NOMO-1 (cell line): ENCODE measurements at regions not wholly inside any gene's neighbourhood (a gene's known extent, or its start where the extent isn't known, plus 50 kb on each side); places are given as distances from the start of the nearest gene placed in this dataset.
A peak's percentile ranks its signal among the peaks of the same experiment; 100 is the strongest.

ENCODE experiments used
- DNase-seq, 2 experiments: peaks; one replicate each; lab custom pipeline; 2025; ENCODE audit not compliant: unreplicated experiment in 2 of 2; lab: John Stamatoyannopoulos, UW

- no peak for DNase-seq
Measured at GRCh38 chr3:159824333-159824732, 164.3 kb upstream of the IL12A start.

DNA sequence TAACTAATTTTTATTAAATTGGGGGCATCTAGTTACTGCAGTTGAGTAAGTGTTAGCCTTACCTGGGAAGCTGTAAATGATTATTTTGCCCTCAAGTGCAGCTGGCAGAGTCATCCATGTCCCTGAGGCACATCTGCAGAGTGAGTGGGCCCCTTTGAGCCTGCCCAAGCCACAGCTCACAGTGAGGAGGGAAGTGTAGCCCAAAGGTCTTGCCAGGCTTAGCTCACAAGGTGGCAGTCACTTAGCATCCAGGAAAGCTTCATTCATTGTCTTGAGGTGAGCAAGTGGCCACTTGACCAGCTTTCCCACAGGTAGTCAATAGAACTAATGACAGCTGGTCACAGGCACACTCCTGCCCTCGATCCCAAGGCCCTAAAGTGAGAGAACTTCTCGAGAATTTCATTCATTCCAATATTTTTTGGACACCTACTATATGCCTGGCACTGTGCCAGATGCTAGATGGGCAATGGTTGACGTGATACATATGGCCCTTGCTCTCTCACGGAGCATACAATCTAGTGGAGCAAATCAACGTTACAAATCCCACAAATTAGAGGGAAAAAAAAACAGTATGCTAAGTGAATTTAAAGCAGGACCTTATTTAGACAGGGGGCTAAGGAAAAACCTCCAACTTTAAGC lies 163.3 kb upstream of the IL12A start:
- peak; percentile 8 to 16 for DNase-seq

GRCh38 chr3:159828542-159828943 lies 160.1 kb upstream of the IL12A start:
- peak; percentile 15 to 92 for DNase-seq

GRCh38 chr3:159829056-159829455 lies 159.6 kb upstream of the IL12A start:
- peak in 1 of 2 experiments; percentile 26 for DNase-seq

- DNase-seq, result peak; percentile 91 to 94
Measured at GRCh38 chr3:159829539-159830227, 159.0 kb upstream of the IL12A start.

- DNase-seq, result peak; percentile 23 to 68
Measured at GRCh38 chr3:159830523-159831154, 158.0 kb upstream of the IL12A start.

GRCh38 chr3:159831466-159831865 lies 157.2 kb upstream of the IL12A start:
- DNase-seq, result no peak

DNA sequence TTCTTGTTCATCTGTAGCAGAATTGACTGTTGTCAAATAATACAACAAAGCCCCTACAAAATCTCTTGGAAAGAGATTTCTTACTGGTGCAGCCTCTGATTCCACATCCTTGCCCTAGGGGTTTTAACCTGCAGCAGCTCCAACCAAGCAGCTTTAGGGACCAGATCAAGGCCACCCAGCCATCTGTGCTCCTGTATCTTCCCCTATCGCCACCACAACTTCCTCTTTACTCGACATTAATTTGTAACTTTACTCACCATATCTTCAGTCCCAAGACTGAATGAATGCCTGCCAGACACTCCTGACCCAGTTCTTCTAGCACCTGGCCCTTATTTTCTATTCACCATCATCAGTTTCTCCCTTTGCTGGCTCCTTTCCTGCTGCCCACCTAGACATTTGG lies 156.6 kb upstream of the IL12A start:
- DNase-seq, result peak; percentile 76 to 96

DNA sequence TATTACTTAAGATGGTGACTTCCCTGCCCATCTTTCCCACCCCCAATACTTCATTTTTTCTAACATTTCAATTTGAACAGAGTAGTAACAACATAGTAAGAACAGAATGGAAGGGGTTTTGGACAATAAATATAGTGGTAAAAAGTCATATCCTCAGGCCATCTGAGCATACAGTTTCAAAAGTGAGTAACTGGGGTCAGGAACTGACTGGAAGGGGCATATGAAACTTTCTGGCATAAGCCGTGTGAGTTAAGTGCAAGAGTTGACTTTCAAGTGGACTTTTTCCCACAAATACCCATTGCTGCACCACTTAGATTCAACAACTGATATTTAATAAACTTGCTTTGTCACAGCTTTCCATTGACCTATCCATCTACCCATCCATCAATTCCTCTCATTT lies 153.5 kb upstream of the IL12A start:
- DNase-seq, result no peak

GRCh38 chr3:159837725-159838124 lies 150.9 kb upstream of the IL12A start:
- no peak for DNase-seq

DNA sequence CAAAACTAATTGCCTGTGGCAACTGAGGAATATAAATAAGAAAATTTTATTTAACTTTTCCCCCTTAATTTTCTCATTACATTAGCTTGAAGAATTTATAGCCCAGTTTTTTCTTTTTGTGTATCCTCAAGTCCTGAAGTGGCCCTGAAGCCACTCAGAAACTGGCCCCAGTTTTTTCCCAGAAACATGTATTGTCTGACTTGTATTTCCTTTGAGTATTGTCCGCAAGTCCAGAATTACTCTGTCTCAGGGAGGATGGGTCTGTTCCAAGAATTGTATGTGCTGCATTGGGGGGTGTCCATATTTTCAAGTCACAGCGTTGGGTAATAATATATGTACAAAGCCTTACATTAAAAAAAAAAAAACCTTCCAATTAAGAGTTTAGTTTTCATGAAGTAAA lies 149.7 kb upstream of the IL12A start:
- DNase-seq, result no peak

DNA sequence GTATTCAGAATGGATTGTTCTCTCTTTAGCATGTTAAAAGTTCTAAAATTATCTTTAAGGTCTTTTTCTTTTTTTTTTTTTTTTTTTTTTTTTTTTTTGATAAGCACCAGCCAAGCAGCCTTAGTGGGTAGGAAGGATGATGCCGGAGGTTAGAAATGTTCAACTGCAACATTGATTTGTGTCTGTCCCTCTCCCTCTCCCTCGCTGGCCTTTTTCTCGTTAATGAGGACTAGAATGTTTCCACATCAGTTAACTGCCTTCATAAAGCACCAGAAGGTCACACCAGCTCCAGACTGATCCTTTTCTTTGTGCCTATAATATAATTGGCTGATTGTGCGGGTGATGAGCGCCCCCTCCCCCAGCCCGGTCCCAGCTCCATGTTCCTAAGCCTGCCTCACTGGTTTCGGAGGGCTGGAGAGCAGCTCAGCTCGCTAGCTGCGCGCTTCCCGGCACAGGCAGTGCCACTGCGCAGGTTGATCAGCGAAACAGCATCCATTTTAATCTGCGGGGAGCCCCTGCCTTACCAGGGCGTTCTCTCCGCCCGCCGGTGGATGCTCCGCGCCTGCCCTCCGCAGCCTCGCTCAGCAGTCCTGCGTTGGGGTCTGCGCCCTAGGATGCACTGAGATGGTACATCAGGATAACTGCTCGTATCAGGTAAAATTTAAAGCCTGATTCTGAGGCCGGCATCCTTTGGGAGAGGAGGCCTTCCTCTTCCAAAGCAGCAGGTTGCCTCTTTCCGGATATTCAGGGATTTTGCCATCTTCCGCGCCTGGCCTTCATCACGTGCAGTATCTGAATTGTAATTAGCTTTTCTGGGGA lies 148.9 kb upstream of the IL12A start, which contains the start of gene SCHIP1:
Gene SCHIP1 (plus strand): TSS at position 301 of the 819 bp plus-strand sequence.
- no peak for DNase-seq

DNA sequence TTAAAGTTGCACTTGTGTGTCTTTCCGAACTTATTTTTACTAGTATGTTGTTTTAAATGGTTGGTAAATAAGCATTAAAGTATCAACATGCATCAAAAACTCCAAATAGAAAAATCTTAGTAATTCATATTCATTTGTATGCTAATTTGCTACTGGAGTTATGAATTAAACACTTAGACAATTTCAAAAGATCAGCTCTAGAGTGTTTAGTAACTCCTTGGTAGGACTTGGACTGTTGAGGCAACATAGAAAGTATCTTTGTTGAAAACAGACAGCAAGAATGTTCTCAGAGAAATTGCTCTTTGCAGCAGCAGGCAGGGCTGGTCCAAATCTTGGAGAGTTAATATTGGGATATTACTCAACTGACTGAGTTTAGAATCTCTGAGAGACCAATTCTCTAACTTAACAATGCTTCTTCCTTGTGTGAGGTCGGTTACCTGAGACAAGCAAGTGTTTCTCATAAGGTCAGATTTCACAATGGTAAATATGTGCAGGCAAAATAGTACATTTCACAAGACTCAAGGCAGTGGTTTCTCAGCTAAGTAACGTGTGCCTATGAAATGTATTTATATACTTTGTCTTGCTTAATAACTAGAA lies 147.8 kb upstream of the IL12A start:
- DNase-seq, result peak; percentile 76 to 89

GRCh38 chr3:159841766-159842165 lies 146.9 kb upstream of the IL12A start:
- no peak for DNase-seq

- DNase-seq, result no peak
Measured at GRCh38 chr3:159843840-159844730, 144.6 kb upstream of the IL12A start.

GRCh38 chr3:159844801-159845261 lies 143.8 kb upstream of the IL12A start:
- DNase-seq, result no peak

GRCh38 chr3:159845737-159846136 lies 142.9 kb upstream of the IL12A start:
- no peak for DNase-seq

GRCh38 chr3:159846255-159846654 lies 142.4 kb upstream of the IL12A start:
- DNase-seq, result no peak

DNA sequence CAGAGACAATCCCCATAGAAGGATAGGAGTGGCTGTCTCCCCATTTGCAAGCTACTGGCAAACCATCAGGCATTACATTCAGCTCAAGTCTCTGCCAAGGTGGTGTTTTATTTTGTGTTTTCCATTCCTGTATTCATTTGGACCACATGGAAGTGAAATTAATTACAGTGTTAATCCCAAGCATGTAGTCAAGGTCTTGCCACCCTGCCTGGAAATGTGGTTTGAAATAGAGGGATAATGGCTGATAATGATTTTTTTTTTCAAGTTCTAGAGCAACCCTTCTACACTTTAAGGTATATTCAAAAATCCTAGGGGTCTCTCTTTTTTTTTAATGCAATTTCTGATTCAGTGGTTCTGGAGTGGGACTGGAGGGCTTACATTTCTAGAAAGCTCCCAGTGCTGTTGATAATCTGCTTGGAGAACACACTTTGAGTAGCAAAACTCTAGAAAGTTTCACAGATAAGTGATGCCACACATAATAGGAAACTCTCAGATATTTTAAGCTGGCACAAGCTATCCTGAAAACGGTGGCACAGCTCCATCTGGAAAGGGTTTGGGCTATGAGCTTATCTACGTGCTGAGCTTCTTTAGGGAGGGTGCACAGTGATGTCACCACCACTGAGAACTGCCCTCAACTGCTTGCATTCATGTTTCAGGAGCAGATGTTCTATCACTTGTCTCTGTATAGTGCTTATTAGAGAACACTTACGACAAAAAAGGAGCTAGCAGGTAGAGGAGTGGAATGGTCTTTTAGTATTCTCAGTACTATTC lies 140.1 kb upstream of the IL12A start:
- DNase-seq, result no peak
